Gastroesophageal sphincter (tissue), 3 donors: ENCODE measurements at regions not wholly inside any gene's neighbourhood (a gene's known extent, or its start where the extent isn't known, plus 50 kb on each side); places are given as distances from the start of the nearest gene placed in this dataset.

ENCODE experiments used
- EP300 ChIP-seq: sonication (generic); formaldehyde crosslinking; IDR thresholded peaks from one replicate; pipeline ENCODE4 v1.6.1; 2017; ENCODE audit warnings: antibody characterized with exemption, mild to moderate bottlenecking
- POLR2A ChIP-seq, 2 donors: fragments of 450-650 bp; IDR thresholded peaks; one replicate each; pipeline ENCODE4 v1.6.1; 2017; ENCODE audit warnings: antibody characterized with exemption in 2 of 2, mild to moderate bottlenecking in 2 of 2, moderate library complexity in 1 of 2
- TF ChIP-seq, protein P1 (sequence below), 4 experiments: fragments of 200-600 bp in 2 of 4; fragments of 450-650 bp in 2 of 4; sonication (generic) in 1 of 4; IDR thresholded peaks; one replicate each; pipeline ENCODE4 v1.5.1; 2017 to 2019; ENCODE audit warnings: antibody characterized with exemption in 4 of 4, mild to moderate bottlenecking in 2 of 4, moderate library complexity in 2 of 4

DNA sequence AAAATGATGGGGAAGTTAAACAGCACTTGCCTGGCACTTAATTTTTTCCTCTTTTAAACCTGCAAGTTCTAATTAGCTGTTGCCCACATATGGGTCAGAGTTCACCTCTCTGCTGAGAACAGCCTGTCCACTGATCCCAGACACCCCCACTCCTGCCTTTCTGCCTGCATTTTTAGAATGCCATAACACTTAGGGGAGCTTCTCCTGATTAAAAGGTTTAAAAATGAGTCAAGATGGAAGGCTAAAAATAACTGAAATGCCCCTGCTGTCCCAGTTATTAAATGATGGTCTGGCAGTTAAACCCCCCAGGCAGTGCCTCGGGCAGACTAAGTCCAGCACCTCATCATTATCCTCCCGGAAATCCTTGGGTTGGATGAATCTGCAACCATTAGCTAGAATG lies 913.6 kb upstream of the ARPP21 start:
- TF ChIP-seq, protein P1, sequence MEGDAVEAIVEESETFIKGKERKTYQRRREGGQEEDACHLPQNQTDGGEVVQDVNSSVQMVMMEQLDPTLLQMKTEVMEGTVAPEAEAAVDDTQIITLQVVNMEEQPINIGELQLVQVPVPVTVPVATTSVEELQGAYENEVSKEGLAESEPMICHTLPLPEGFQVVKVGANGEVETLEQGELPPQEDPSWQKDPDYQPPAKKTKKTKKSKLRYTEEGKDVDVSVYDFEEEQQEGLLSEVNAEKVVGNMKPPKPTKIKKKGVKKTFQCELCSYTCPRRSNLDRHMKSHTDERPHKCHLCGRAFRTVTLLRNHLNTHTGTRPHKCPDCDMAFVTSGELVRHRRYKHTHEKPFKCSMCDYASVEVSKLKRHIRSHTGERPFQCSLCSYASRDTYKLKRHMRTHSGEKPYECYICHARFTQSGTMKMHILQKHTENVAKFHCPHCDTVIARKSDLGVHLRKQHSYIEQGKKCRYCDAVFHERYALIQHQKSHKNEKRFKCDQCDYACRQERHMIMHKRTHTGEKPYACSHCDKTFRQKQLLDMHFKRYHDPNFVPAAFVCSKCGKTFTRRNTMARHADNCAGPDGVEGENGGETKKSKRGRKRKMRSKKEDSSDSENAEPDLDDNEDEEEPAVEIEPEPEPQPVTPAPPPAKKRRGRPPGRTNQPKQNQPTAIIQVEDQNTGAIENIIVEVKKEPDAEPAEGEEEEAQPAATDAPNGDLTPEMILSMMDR (IDR thresholded peaks at IDR 0.05): no peak
- no peak for TF ChIP-seq POLR2A (IDR thresholded peaks at IDR 0.05)
- TF ChIP-seq EP300: no peak
